HG02938 (cell line): ENCODE measurements at regions not wholly inside any gene's neighbourhood (a gene's known extent, or its start where the extent isn't known, plus 50 kb on each side); places are given as distances from the start of the nearest gene placed in this dataset.

Source experiments
- ATAC-seq: cut with Tn5 transposase; IDR thresholded peaks from one replicate; pipeline ENCODE4 v1.9.1; 2021; ENCODE audit warnings: mild to moderate bottlenecking, moderate library complexity; ENCODE audit not compliant: unreplicated experiment

GRCh38 chr14:31964490-31964889, 112.6 kb upstream of the ARHGAP5 start:
- no peak for ATAC-seq

GRCh38 chr14:31965071-31965734, 111.9 kb upstream of the ARHGAP5 start:
- no peak for ATAC-seq

- no peak for ATAC-seq
Measured at GRCh38 chr14:31965735-31966598, 111.1 kb upstream of the ARHGAP5 start.

- no peak for ATAC-seq
Measured at GRCh38 chr14:31966896-31967668, 110.0 kb upstream of the ARHGAP5 start.

GRCh38 chr14:31967669-31967975, 109.5 kb upstream of the ARHGAP5 start:
- no peak for ATAC-seq

GRCh38 chr14:31968107-31968810, 108.8 kb upstream of the ARHGAP5 start:
- ATAC-seq, result peak; percentile 48

GRCh38 chr14:31968956-31969698, 108.0 kb upstream of the ARHGAP5 start:
- no peak for ATAC-seq

- ATAC-seq, result no peak
Measured at GRCh38 chr14:31969699-31970240, 107.3 kb upstream of the ARHGAP5 start.

- no peak for ATAC-seq
Measured at GRCh38 chr14:31970744-31971143, 106.4 kb upstream of the ARHGAP5 start.

GRCh38 chr14:31971612-31972011, 105.5 kb upstream of the ARHGAP5 start:
- ATAC-seq, result no peak

- ATAC-seq, result no peak
Measured at GRCh38 chr14:31977001-31977556, 100.0 kb upstream of the ARHGAP5 start.

GRCh38 chr14:31978423-31978822, 98.7 kb upstream of the ARHGAP5 start:
- ATAC-seq, result no peak

- ATAC-seq, result no peak
Measured at GRCh38 chr14:31982642-31983041, 94.5 kb upstream of the ARHGAP5 start.

GRCh38 chr14:31986405-31986804, 90.7 kb upstream of the ARHGAP5 start:
- ATAC-seq, result no peak

GRCh38 chr14:31987721-31988120, 89.4 kb upstream of the ARHGAP5 start:
- ATAC-seq, result no peak

- ATAC-seq, result no peak
Measured at GRCh38 chr14:31988244-31988643, 88.9 kb upstream of the ARHGAP5 start.

- ATAC-seq, result no peak
Measured at GRCh38 chr14:31990183-31990857, 86.8 kb upstream of the ARHGAP5 start.

GRCh38 chr14:31990926-31991572, 86.1 kb upstream of the ARHGAP5 start:
- no peak for ATAC-seq

- ATAC-seq, result no peak
Measured at GRCh38 chr14:31992011-31992447, 85.1 kb upstream of the ARHGAP5 start.
